Fibroblast of lung (primary cell): ENCODE measurements at regions not wholly inside any gene's neighbourhood (a gene's known extent, or its start where the extent isn't known, plus 50 kb on each side); places are given as distances from the start of the nearest gene placed in this dataset.

Experiments
- CTCF ChIP-seq, 2 donors: IDR thresholded peaks in 1 of 2; conservative IDR thresholded peaks in 1 of 2; 1 replicate in 1 of 2; 2 replicates in 1 of 2; pipeline ENCODE4 v1.5.1; 2011 to 2012; ENCODE audit warnings: low read length in 2 of 2, control low read depth in 1 of 2, inconsistent platforms in 1 of 2, low read depth in 1 of 2, mild to moderate bottlenecking in 1 of 2
- EZH2 ChIP-seq: IDR thresholded peaks from 2 replicates; pipeline ENCODE4 v1.5.1; 2012; ENCODE audit warnings: low read length, control low read depth, mild to moderate bottlenecking; ENCODE audit errors: missing control alignments

- TF ChIP-seq CTCF (conservative IDR thresholded peaks at IDR 0.05 in 1 of 2, IDR thresholded peaks at IDR 0.05 in 1 of 2; ENCODE audit: low read depth in 1 of 2, low read length in 2 of 2) (no peak), EZH2 (no peak)
Measured at GRCh38 chr17:5881849-5882248, 188.3 kb upstream of the WSCD1 start.
